Pancreas (tissue), 10 donors: ENCODE measurements at regions not wholly inside any gene's neighbourhood (a gene's known extent, or its start where the extent isn't known, plus 50 kb on each side); places are given as distances from the start of the nearest gene placed in this dataset.

Source experiments
- ATAC-seq, 4 donors: fragments of 200-7000 bp; cut with Tn5 transposase; one replicate each; pipeline versions ENCODE4 v1.8.0 to v1.9.1; 2020; ENCODE audit warnings: mild to moderate bottlenecking in 4 of 4, moderate library complexity in 4 of 4
- DNase-seq, 6 donors: peaks; one replicate each; pipeline ENCODE4 v3.0.0-alpha.2; 2020
- FAIRE-seq: peaks from 2 replicates; lab custom pipeline; 2012; peaks lifted over from hg19 to GRCh38; lab: Jason Lieb, UNC
- H3K27ac ChIP-seq, 4 donors: fragments of 200-600 bp; sonication (generic); 1 replicate in 3 of 4; 2 replicates in 1 of 4; pipeline versions ENCODE4 v1.5.0 to v1.8.0; 2020
- H3K27me3 ChIP-seq, 4 donors: fragments of 200-600 bp; one replicate each; pipeline ENCODE4 v1.8.0; 2021
- H3K36me3 ChIP-seq, 3 donors: fragments of 200-600 bp; sonication (generic) in 1 of 3; one replicate each; pipeline versions ENCODE4 v1.5.0 to v1.8.0; 2020 to 2021
- H3K4me1 ChIP-seq, 3 donors: fragments of 200-600 bp; one replicate each; pipeline ENCODE4 v1.8.0; 2021
- H3K4me3 ChIP-seq, 4 donors: fragments of 200-600 bp; sonication (generic) in 2 of 4; one replicate each; pipeline versions ENCODE4 v1.5.0 to v1.8.0; 2020 to 2021
- H3K9me3 ChIP-seq, 4 donors: fragments of 200-600 bp; one replicate each; pipeline ENCODE4 v1.8.0; 2021
- CTCF ChIP-seq, 4 donors: fragments of 200-600 bp; sonication (generic) in 3 of 4; IDR thresholded peaks; one replicate each; pipeline versions ENCODE4 v1.5.0 to v1.8.0; 2021; ENCODE audit warnings: antibody characterized with exemption in 4 of 4
- WGBS, 2 donors: extraction: QIAGEN DNeasy Blood & Tissue Kit; methylation state at CpG; one replicate each; pipeline ENCODE4 v1.1.7; 2013; 5-methylcytosine and 5-hydroxymethylcytosine counted together
- intact Hi-C, 3 donors: fragments of 100-400 bp; cut with DNase I; formaldehyde crosslinking; loops; one replicate each; pipeline versions ENCODE4 v1.11.1 to v1.14.2; 2022
- donor health status: healthy with polysubstance abuse.
- donor health status: DM: no; HTN: no; CAD: no; lungs with moderate emphysema.
- donor health status: DM: no; HTN: no; CAD: no.
- donor health status: control.
- donor health status: control.
- donor health status: Bipolar disorder and iron deficiency.
- donor health status: DM: yes; HTN: yes; CAD: no.
- donor health status: DM: no; HTN: no; CAD: no.
- donor health status: DM: no; HTN: no; CAD: no.
- donor health status: DM: yes; HTN: yes; CAD: no.

GRCh38 chr1:218073062-218073461 lies 212.0 kb upstream of the RRP15 start:
- Histone ChIP-seq H3K9me3 (no peaks in the 10 kb centered on the region), H3K36me3 (no peaks in the 10 kb centered on the region), H3K27me3 (no peaks in the 10 kb centered on the region), H3K27ac (no peak overlapping the region), H3K4me3 (no peak overlapping the region), H3K4me1 (no peaks in the 10 kb centered on the region)
- no peak for ATAC-seq
- DNase-seq: no peak
- intact Hi-C loops: no loop called here
- FAIRE-seq: no peak
- TF ChIP-seq CTCF (IDR thresholded peaks at IDR 0.05): no peak

GRCh38 chr1:218078916-218079315 lies 206.2 kb upstream of the RRP15 start:
- TF ChIP-seq CTCF (IDR thresholded peaks at IDR 0.05): no peak
- no peak overlapping the region for H3K4me3 ChIP-seq
- ATAC-seq (no peak), DNase-seq (no peak), FAIRE-seq (no peak)
- intact Hi-C loops: no loop called here
- no peaks in the 10 kb centered on the region for H3K9me3 ChIP-seq
- H3K27ac ChIP-seq: no peak overlapping the region
- H3K4me1 ChIP-seq: no peaks in the 10 kb centered on the region
- H3K27me3 ChIP-seq: no peaks in the 10 kb centered on the region
- 54 to 68% methylated on average over 3 of the region's 3 CpGs for WGBS, 2 donors
- no peaks in the 10 kb centered on the region for H3K36me3 ChIP-seq

GRCh38 chr1:218079347-218079746 lies 205.7 kb upstream of the RRP15 start:
- Histone ChIP-seq H3K4me1 (no peaks in the 10 kb centered on the region), H3K27ac (no peak overlapping the region), H3K27me3 (no peaks in the 10 kb centered on the region), H3K4me3 (no peak overlapping the region), H3K9me3 (no peaks in the 10 kb centered on the region), H3K36me3 (no peaks in the 10 kb centered on the region)
- TF ChIP-seq CTCF (IDR thresholded peaks at IDR 0.05): no peak
- intact Hi-C loops: no loop called here
- FAIRE-seq: no peak
- DNase-seq: no peak
- ATAC-seq: no peak
- WGBS, 2 donors: 42 to 45% methylated on average over 4 of the region's 4 CpGs

GRCh38 chr1:218079820-218080219 lies 205.3 kb upstream of the RRP15 start:
- ATAC-seq (no peak), FAIRE-seq (no peak), DNase-seq (no peak)
- intact Hi-C loops: no loop called here
- no peak overlapping the region for H3K27ac ChIP-seq
- H3K36me3 ChIP-seq: no peaks in the 10 kb centered on the region
- H3K4me1 ChIP-seq: no peaks in the 10 kb centered on the region
- 33 to 37% methylated on average over 5 of the region's 5 CpGs for WGBS, 2 donors
- H3K27me3 ChIP-seq: no peaks in the 10 kb centered on the region
- no peak overlapping the region for H3K4me3 ChIP-seq
- no peaks in the 10 kb centered on the region for H3K9me3 ChIP-seq
- TF ChIP-seq CTCF (IDR thresholded peaks at IDR 0.05): no peak

- no peak for FAIRE-seq
- TF ChIP-seq CTCF (IDR thresholded peaks at IDR 0.05): no peak
- H3K9me3 ChIP-seq: no peaks in the 10 kb centered on the region
- intact Hi-C loops: no loop called here
- no peak overlapping the region for H3K4me3 ChIP-seq
- no peaks in the 10 kb centered on the region for H3K27me3 ChIP-seq
- H3K36me3 ChIP-seq: no peaks in the 10 kb centered on the region
- no peak for DNase-seq
- ATAC-seq: no peak
- WGBS, 2 donors: 64 to 75% methylated on average over 5 of the region's 5 CpGs
- H3K27ac ChIP-seq: no peak overlapping the region
- no peaks in the 10 kb centered on the region for H3K4me1 ChIP-seq
Measured at GRCh38 chr1:218080863-218081262, 204.2 kb upstream of the RRP15 start.
